HCT116 (cell line): ENCODE measurements at regions not wholly inside any gene's neighbourhood (a gene's known extent, or its start where the extent isn't known, plus 50 kb on each side); places are given as distances from the start of the nearest gene placed in this dataset.

Experiments used
- ATAC-seq: fragments of 200-7000 bp; cut with Tn5 transposase; 2 replicates; pipeline ENCODE4 v1.9.1; 2020; ENCODE audit warnings: mild to moderate bottlenecking, moderate library complexity
- BruUV-seq: library from RNA; stranded (reverse); fragments of 400-500 nt; replicated peaks from 2 replicates; lab custom pipeline; 2021; lab: Mats Ljungman, UMichigan
- CTCF ChIA-PET: fragments of 300-600 bp; sonication (Branson Sonifier 250); formaldehyde crosslinking; loops from one replicate; lab custom pipeline; 2021; ENCODE audit warnings: antibody characterized with exemption; lab: Charles Lee
- POLR2A ChIA-PET: fragments of 300-600, 350-600 bp; sonication (Branson Sonifier 250); formaldehyde crosslinking; loops from one replicate; lab custom pipeline; 2021; ENCODE audit warnings: antibody characterized with exemption; lab: Charles Lee
- RAD21 ChIA-PET, 2 experiments: fragments of 300-600 bp; sonication (Branson Sonifier 250); formaldehyde crosslinking; loops; one replicate each; lab custom pipeline; 2023; ENCODE audit warnings: low total read pairs in 2 of 2; ENCODE audit not compliant: uncharacterized antibody in 2 of 2, unreplicated experiment in 2 of 2, low non-redundant PET in 1 of 2; lab: Charles Lee
- DNase-seq: peaks from one replicate; pipeline ENCODE4 v3.0.0-alpha.2; 2010; ENCODE audit warnings: low read depth, low spot score
- H2AFZ ChIP-seq: fragments of 200-600 bp; shearing (Covaris generic), sonication (generic); 2 replicates; pipeline ENCODE4 v1.6.1; 2017; ENCODE audit warnings: low read depth, mixed run types, mixed read lengths, antibody characterized with exemption, low read length; ENCODE audit not compliant: poor library complexity, severe bottlenecking
- H3K27ac ChIP-seq: 2 replicates; pipeline ENCODE4 v1.5.1; 2012; ENCODE audit warnings: low read depth, low read length
- H3K27me3 ChIP-seq: fragments of 200-600 bp; sonication (generic); 2 replicates; pipeline ENCODE4 v1.6.1; 2016; ENCODE audit warnings: mixed run types, low read length, mixed read lengths; ENCODE audit not compliant: insufficient read depth
- H3K36me3 ChIP-seq, 2 experiments: fragments of 200-500 bp in 1 of 2; fragments of 200-600 bp in 1 of 2; sonication (Bioruptor generic) in 1 of 2; sonication (generic) in 1 of 2; 2 replicates each; pipeline versions ENCODE4 v1.5.1 to v1.6.1; 2014 to 2016; ENCODE audit warnings: low read length in 2 of 2, inconsistent platforms in 1 of 2, mixed read lengths in 1 of 2, mixed run types in 1 of 2; ENCODE audit not compliant: insufficient read depth in 2 of 2, control insufficient read depth in 1 of 2
- H3K4me1 ChIP-seq, 2 experiments: fragments of 200-600 bp in 1 of 2; sonication (generic) in 1 of 2; 2 replicates each; pipeline versions ENCODE4 v1.5.1 to v1.6.1; 2012 to 2017; ENCODE audit warnings: low read length in 2 of 2, inconsistent platforms in 1 of 2, mild to moderate bottlenecking in 1 of 2, mixed read lengths in 1 of 2, mixed run types in 1 of 2, moderate library complexity in 1 of 2; ENCODE audit not compliant: insufficient read depth in 2 of 2, control insufficient read depth in 1 of 2
- H3K4me2 ChIP-seq: fragments of 200-600 bp; sonication (generic); 2 replicates; pipeline ENCODE4 v1.6.1; 2017; ENCODE audit warnings: mixed run types, low read length, mixed read lengths
- H3K4me3 ChIP-seq, 2 experiments: fragments of 200-600 bp in 1 of 2; sonication (generic) in 1 of 2; replicated peaks in 1 of 2; 2 replicates each; pipeline ENCODE4 v1.5.1; 2011 to 2016; ENCODE audit warnings: low read length in 2 of 2, control low read depth in 1 of 2, low read depth in 1 of 2, mild to moderate bottlenecking in 1 of 2, mixed read lengths in 1 of 2, mixed run types in 1 of 2
- H3K79me2 ChIP-seq: fragments of 200-600 bp; sonication (generic); 2 replicates; pipeline ENCODE4 v1.6.1; 2017; ENCODE audit warnings: mild to moderate bottlenecking, mixed run types, low read length, moderate library complexity, mixed read lengths; ENCODE audit not compliant: insufficient read depth
- H3K9ac ChIP-seq: fragments of 200-600 bp; sonication (generic); 2 replicates; pipeline ENCODE4 v1.6.1; 2016; ENCODE audit warnings: low read length, mixed read lengths
- H3K9me2 ChIP-seq: fragments of 200-600 bp; sonication (generic), shearing (Covaris generic); 2 replicates; pipeline ENCODE4 v1.6.1; 2017; ENCODE audit warnings: mixed run types, mild to moderate bottlenecking, moderate library complexity; ENCODE audit not compliant: insufficient read depth
- H3K9me3 ChIP-seq, 2 experiments: fragments of 200-500 bp in 1 of 2; fragments of 200-600 bp in 1 of 2; sonication (Bioruptor generic) in 1 of 2; sonication (generic) in 1 of 2; 2 replicates each; pipeline ENCODE4 v1.6.1; 2014 to 2017; ENCODE audit warnings: low read length in 2 of 2, mixed read lengths in 2 of 2, inconsistent platforms in 1 of 2, low read depth in 1 of 2, mild to moderate bottlenecking in 1 of 2, mixed run types in 1 of 2, moderate library complexity in 1 of 2; ENCODE audit not compliant: control insufficient read depth in 1 of 2, insufficient read depth in 1 of 2
- H4K20me1 ChIP-seq: fragments of 200-600 bp; sonication (generic), shearing (Covaris generic); 2 replicates; pipeline ENCODE4 v1.6.1; 2017; ENCODE audit warnings: mixed run types, mild to moderate bottlenecking, moderate library complexity; ENCODE audit not compliant: insufficient read depth
- JUND ChIP-seq: IDR thresholded peaks from 2 replicates; pipeline ENCODE4 v1.6.1; 2012
- RAD21 ChIP-seq: IDR thresholded peaks from 2 replicates; pipeline ENCODE4 v1.6.1; 2012; ENCODE audit warnings: low read depth, mild to moderate bottlenecking
- TCF7L2 ChIP-seq: IDR thresholded peaks from 2 replicates; pipeline ENCODE4 v1.7.0; 2011; ENCODE audit warnings: borderline replicate concordance, inconsistent platforms; ENCODE audit not compliant: insufficient read depth, insufficient read length; ENCODE audit errors: extremely low read depth
- ZNF274 ChIP-seq: fragments of 200-500 bp; sonication (Bioruptor generic); IDR thresholded peaks from 2 replicates; pipeline ENCODE4 v1.6.1; 2014; ENCODE audit warnings: mild to moderate bottlenecking, low read depth, low read length, inconsistent platforms
- intact Hi-C: fragments of 100-400 bp; cut with micrococcal nuclease; formaldehyde crosslinking; loops from 2 replicates; pipeline ENCODE4 v1.10.0; 2022
- TF ChIP-seq, protein P1 (sequence below): IDR thresholded peaks from 2 replicates; pipeline ENCODE4 v1.6.1; 2012; ENCODE audit warnings: low read depth
- TF ChIP-seq, protein P2 (sequence below): IDR thresholded peaks from 2 replicates; pipeline ENCODE4 v1.6.1; 2012
- TF ChIP-seq, protein P3 (sequence below), 3 experiments: fragments of 200-600 bp in 1 of 3; sonication (generic) in 1 of 3; IDR thresholded peaks in 2 of 3; conservative IDR thresholded peaks in 1 of 3; 2 replicates each; pipeline ENCODE4 v1.5.1; 2012 to 2017; ENCODE audit warnings: low read depth in 2 of 3, low read length in 2 of 3, antibody characterized with exemption in 1 of 3, borderline replicate concordance in 1 of 3, control low read depth in 1 of 3, mild to moderate bottlenecking in 1 of 3, mixed read lengths in 1 of 3, mixed run types in 1 of 3, moderate library complexity in 1 of 3; ENCODE audit not compliant: insufficient read depth in 1 of 3

DNA sequence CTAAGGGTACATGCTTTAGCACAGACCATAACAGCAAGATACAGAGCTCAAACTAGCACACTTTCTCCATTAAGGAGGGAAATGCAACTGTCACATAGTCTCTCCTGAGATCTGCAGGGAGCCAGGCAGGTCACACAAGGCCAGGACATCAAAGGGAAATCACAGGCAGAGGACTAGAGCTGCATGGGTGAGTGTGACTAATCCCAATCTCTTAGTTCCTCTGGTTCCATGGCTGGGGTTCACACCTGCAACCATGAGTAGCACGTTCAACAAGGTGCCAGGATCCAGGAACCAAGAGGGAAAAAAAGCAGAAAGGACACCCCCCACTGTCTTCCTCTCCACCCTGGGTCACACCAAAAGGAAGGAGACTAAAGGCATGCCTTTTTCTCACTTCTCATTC lies 296.5 kb upstream of the STEAP1 start:
- Histone ChIP-seq H3K27me3 (no peaks in the 10 kb centered on the region), H3K79me2 (no peaks in the 10 kb centered on the region), H3K4me1 (no peaks in the 10 kb centered on the region), H4K20me1 (no peaks in the 10 kb centered on the region), H3K9me3 (0 out of 4 replicates have a peak, but pooled peaks cover 0 to 6% of the 10 kb centered on the region in 2 experiments), H3K27ac (no peak overlapping the region), H3K9me2 (no peaks in the 10 kb centered on the region), H3K4me2 (no peak overlapping the region), H3K9ac (no peak overlapping the region), H2AFZ (no peak overlapping the region), H3K36me3 (no peaks in the 10 kb centered on the region), H3K4me3 (no peak overlapping the region)
- DNase-seq (no peak), ATAC-seq (no peak)
- CTCF ChIA-PET: no interaction called here
- RAD21 ChIA-PET: no interaction called here
- TF ChIP-seq TCF7L2 (peak; percentile 38), JUND (no peak)
- TF ChIP-seq, protein P1, sequence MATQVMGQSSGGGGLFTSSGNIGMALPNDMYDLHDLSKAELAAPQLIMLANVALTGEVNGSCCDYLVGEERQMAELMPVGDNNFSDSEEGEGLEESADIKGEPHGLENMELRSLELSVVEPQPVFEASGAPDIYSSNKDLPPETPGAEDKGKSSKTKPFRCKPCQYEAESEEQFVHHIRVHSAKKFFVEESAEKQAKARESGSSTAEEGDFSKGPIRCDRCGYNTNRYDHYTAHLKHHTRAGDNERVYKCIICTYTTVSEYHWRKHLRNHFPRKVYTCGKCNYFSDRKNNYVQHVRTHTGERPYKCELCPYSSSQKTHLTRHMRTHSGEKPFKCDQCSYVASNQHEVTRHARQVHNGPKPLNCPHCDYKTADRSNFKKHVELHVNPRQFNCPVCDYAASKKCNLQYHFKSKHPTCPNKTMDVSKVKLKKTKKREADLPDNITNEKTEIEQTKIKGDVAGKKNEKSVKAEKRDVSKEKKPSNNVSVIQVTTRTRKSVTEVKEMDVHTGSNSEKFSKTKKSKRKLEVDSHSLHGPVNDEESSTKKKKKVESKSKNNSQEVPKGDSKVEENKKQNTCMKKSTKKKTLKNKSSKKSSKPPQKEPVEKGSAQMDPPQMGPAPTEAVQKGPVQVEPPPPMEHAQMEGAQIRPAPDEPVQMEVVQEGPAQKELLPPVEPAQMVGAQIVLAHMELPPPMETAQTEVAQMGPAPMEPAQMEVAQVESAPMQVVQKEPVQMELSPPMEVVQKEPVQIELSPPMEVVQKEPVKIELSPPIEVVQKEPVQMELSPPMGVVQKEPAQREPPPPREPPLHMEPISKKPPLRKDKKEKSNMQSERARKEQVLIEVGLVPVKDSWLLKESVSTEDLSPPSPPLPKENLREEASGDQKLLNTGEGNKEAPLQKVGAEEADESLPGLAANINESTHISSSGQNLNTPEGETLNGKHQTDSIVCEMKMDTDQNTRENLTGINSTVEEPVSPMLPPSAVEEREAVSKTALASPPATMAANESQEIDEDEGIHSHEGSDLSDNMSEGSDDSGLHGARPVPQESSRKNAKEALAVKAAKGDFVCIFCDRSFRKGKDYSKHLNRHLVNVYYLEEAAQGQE: no peak
- intact Hi-C loops: no loop called here
- no TSS peak for BruUV-seq
- POLR2A ChIA-PET: no interaction called here

DNA sequence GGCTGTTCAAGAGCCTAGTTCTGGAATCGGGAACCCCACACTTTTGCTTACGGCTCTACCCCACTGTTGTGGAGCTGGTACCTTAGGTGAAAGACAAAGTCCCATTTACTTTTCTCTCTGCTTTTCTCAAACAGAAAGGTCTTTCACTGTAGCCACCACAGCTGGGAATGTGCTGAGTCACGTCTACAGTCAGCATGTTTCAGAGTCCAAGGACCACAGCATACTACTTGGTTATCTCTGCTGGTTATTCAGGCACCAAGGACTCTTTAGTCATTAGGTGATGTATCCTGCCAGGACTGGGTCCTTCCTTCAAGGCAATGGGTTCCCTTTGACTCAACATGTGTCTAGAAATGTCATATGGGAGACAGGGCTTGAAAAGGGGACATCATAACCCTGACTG lies 266.8 kb upstream of the STEAP1 start:
- no TSS peak for BruUV-seq
- Histone ChIP-seq H4K20me1 (no peaks in the 10 kb centered on the region), H3K27ac (no peak overlapping the region), H3K27me3 (no peaks in the 10 kb centered on the region), H3K9me3 (no peaks in the 10 kb centered on the region), H3K9me2 (no peaks in the 10 kb centered on the region), H3K9ac (no peak overlapping the region), H2AFZ (no peak overlapping the region), H3K79me2 (no peaks in the 10 kb centered on the region), H3K36me3 (no peaks in the 10 kb centered on the region), H3K4me3 (no peak overlapping the region), H3K4me2 (no peak overlapping the region), H3K4me1 (no peaks in the 10 kb centered on the region)
- POLR2A ChIA-PET: no interaction called here
- intact Hi-C loops: no loop called here
- ATAC-seq: no peak
- TF ChIP-seq ZNF274 (no peak), TCF7L2 (no peak), RAD21 (no peak)
- TF ChIP-seq, protein P2, sequence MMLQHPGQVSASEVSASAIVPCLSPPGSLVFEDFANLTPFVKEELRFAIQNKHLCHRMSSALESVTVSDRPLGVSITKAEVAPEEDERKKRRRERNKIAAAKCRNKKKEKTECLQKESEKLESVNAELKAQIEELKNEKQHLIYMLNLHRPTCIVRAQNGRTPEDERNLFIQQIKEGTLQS: no peak
- TF ChIP-seq, protein P3, sequence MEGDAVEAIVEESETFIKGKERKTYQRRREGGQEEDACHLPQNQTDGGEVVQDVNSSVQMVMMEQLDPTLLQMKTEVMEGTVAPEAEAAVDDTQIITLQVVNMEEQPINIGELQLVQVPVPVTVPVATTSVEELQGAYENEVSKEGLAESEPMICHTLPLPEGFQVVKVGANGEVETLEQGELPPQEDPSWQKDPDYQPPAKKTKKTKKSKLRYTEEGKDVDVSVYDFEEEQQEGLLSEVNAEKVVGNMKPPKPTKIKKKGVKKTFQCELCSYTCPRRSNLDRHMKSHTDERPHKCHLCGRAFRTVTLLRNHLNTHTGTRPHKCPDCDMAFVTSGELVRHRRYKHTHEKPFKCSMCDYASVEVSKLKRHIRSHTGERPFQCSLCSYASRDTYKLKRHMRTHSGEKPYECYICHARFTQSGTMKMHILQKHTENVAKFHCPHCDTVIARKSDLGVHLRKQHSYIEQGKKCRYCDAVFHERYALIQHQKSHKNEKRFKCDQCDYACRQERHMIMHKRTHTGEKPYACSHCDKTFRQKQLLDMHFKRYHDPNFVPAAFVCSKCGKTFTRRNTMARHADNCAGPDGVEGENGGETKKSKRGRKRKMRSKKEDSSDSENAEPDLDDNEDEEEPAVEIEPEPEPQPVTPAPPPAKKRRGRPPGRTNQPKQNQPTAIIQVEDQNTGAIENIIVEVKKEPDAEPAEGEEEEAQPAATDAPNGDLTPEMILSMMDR (IDR thresholded peaks at IDR 0.05 in 2 of 3, conservative IDR thresholded peaks at IDR 0.05 in 1 of 3; ENCODE audit: borderline replicate concordance in 1 of 3, insufficient read depth in 1 of 3, low read depth in 2 of 3, low read length in 2 of 3): no peak
- DNase-seq: no peak
- CTCF ChIA-PET: no interaction called here
- RAD21 ChIA-PET: no interaction called here
